WERI-Rb-1 (cell line): ENCODE measurements at regions not wholly inside any gene's neighbourhood (a gene's known extent, or its start where the extent isn't known, plus 50 kb on each side); places are given as distances from the start of the nearest gene placed in this dataset.

Source experiments
- DNase-seq: peaks from one replicate; pipeline ENCODE4 v3.0.0-alpha.2; 2020
- H3K27ac ChIP-seq: fragments of 250-450 bp; sonication (Bioruptor Pico); 2 replicates; pipeline ENCODE4 v1.5.1; 2020; ENCODE audit warnings: mild to moderate bottlenecking, moderate library complexity
- H3K27me3 ChIP-seq: fragments of 250-450 bp; sonication (Bioruptor Pico); 2 replicates; pipeline ENCODE4 v1.5.1; 2021; ENCODE audit warnings: mild to moderate bottlenecking, low read depth, moderate library complexity; ENCODE audit not compliant: insufficient read depth, severe bottlenecking
- H3K36me3 ChIP-seq: fragments of 250-450 bp; sonication (Bioruptor Pico); 2 replicates; pipeline ENCODE4 v1.5.1; 2020; ENCODE audit warnings: mild to moderate bottlenecking, moderate library complexity
- H3K4me3 ChIP-seq: 2 replicates; pipeline ENCODE4 v1.5.1; 2011; ENCODE audit warnings: low read depth, mild to moderate bottlenecking, control low read depth, low read length
- H3K9me3 ChIP-seq: fragments of 250-450 bp; sonication (Bioruptor Pico); 2 replicates; pipeline ENCODE4 v1.5.1; 2021; ENCODE audit warnings: mild to moderate bottlenecking, moderate library complexity; ENCODE audit not compliant: severe bottlenecking
- CTCF ChIP-seq: IDR thresholded peaks from 2 replicates; pipeline ENCODE4 v1.5.1; 2011; ENCODE audit warnings: low read depth, mild to moderate bottlenecking, control low read depth, inconsistent platforms, low read length

- no peak overlapping the region for H3K27ac ChIP-seq
- no peak for DNase-seq
- H3K9me3 ChIP-seq, result peaks cover 5% of the 10 kb centered on the region
- no peaks in the 10 kb centered on the region for H3K36me3 ChIP-seq
- no peaks in the 10 kb centered on the region for H3K27me3 ChIP-seq
- H3K4me3 ChIP-seq, result no peak overlapping the region
- no peak for TF ChIP-seq CTCF
Observed at GRCh38 chr11:70894566-70895365, 357.6 kb downstream of the SHANK2 start.

GRCh38 chr11:70895366-70895670, 357.1 kb downstream of the SHANK2 start:
- Histone ChIP-seq H3K4me3 (no peak overlapping the region), H3K9me3 (peaks cover 5% of the 10 kb centered on the region), H3K27me3 (no peaks in the 10 kb centered on the region), H3K36me3 (no peaks in the 10 kb centered on the region), H3K27ac (no peak overlapping the region)
- no peak for DNase-seq
- TF ChIP-seq CTCF, result no peak

GRCh38 chr11:70897429-70897828, 354.9 kb downstream of the SHANK2 start:
- Histone ChIP-seq H3K9me3 (peaks cover 5% of the 10 kb centered on the region), H3K27me3 (no peaks in the 10 kb centered on the region), H3K27ac (no peak overlapping the region), H3K4me3 (no peak overlapping the region), H3K36me3 (no peaks in the 10 kb centered on the region)
- DNase-seq, result no peak
- TF ChIP-seq CTCF, result no peak

GRCh38 chr11:70899616-70900015, 352.8 kb downstream of the SHANK2 start:
- H3K36me3 ChIP-seq, result no peaks in the 10 kb centered on the region
- no peak overlapping the region for H3K4me3 ChIP-seq
- no peak overlapping the region for H3K27ac ChIP-seq
- H3K27me3 ChIP-seq, result no peaks in the 10 kb centered on the region
- DNase-seq, result no peak
- peaks cover 5% of the 10 kb centered on the region for H3K9me3 ChIP-seq
- TF ChIP-seq CTCF, result no peak

- Histone ChIP-seq H3K27ac (no peak overlapping the region), H3K9me3 (peaks cover 5% of the 10 kb centered on the region), H3K27me3 (no peaks in the 10 kb centered on the region), H3K36me3 (no peaks in the 10 kb centered on the region), H3K4me3 (no peak overlapping the region)
- no peak for DNase-seq
- TF ChIP-seq CTCF, result no peak
Observed at GRCh38 chr11:70900540-70900939, 351.8 kb downstream of the SHANK2 start.
